OCI-LY1 (cell line): ENCODE measurements at regions not wholly inside any gene's neighbourhood (a gene's known extent, or its start where the extent isn't known, plus 50 kb on each side); places are given as distances from the start of the nearest gene placed in this dataset.

Source experiments
- H2AFZ ChIP-seq: fragments of 200-600 bp; sonication (generic), shearing (Covaris generic); 2 replicates; pipeline ENCODE4 v1.6.0; 2014; ENCODE audit warnings: antibody characterized with exemption, mild to moderate bottlenecking, low read length
- H3F3A ChIP-seq: fragments of 200-600 bp; sonication (generic), shearing (Covaris generic); 2 replicates; pipeline ENCODE4 v1.6.0; 2014; ENCODE audit warnings: mild to moderate bottlenecking, antibody characterized with exemption, low read length, moderate library complexity; ENCODE audit not compliant: insufficient read depth
- H3K27ac ChIP-seq: fragments of 200-600 bp; sonication (generic); 2 replicates; pipeline ENCODE4 v1.5.1; 2014; ENCODE audit warnings: low read length, mixed run types, mild to moderate bottlenecking, low read depth; ENCODE audit not compliant: poor library complexity, severe bottlenecking
- H3K27me3 ChIP-seq: fragments of 200-600 bp; sonication (generic); 2 replicates; pipeline ENCODE4 v1.6.0; 2014; ENCODE audit warnings: antibody characterized with exemption, mild to moderate bottlenecking, low read length, moderate library complexity; ENCODE audit not compliant: insufficient read depth
- H3K36me3 ChIP-seq: fragments of 200-600 bp; sonication (generic); 2 replicates; pipeline ENCODE4 v1.6.1; 2014; ENCODE audit warnings: mild to moderate bottlenecking, antibody characterized with exemption, low read length, moderate library complexity, mixed read lengths; ENCODE audit not compliant: insufficient read depth
- H3K4me1 ChIP-seq: fragments of 200-600 bp; sonication (generic); 2 replicates; pipeline ENCODE4 v1.5.1; 2014; ENCODE audit warnings: mild to moderate bottlenecking, low read length, moderate library complexity; ENCODE audit not compliant: insufficient read depth, severe bottlenecking
- H3K4me2 ChIP-seq: fragments of 200-600 bp; sonication (generic), shearing (Covaris generic); 2 replicates; pipeline ENCODE4 v1.6.1; 2014; ENCODE audit warnings: low read length
- H3K4me3 ChIP-seq: fragments of 200-600 bp; sonication (generic); 2 replicates; pipeline ENCODE4 v1.5.1; 2014; ENCODE audit warnings: low read length, low read depth, mild to moderate bottlenecking, mixed read lengths; ENCODE audit not compliant: poor library complexity, severe bottlenecking
- H3K79me2 ChIP-seq: fragments of 200-600 bp; shearing (Covaris generic); 2 replicates; pipeline ENCODE4 v1.6.1; 2016; ENCODE audit warnings: mixed run types, low read length, mixed read lengths; ENCODE audit not compliant: insufficient read depth
- H3K9ac ChIP-seq: fragments of 200-600 bp; sonication (generic), shearing (Covaris generic); 2 replicates; pipeline ENCODE4 v1.6.1; 2014; ENCODE audit warnings: mild to moderate bottlenecking, low read length, mixed read lengths
- H3K9me2 ChIP-seq: fragments of 200-600 bp; sonication (generic), shearing (Covaris generic); 2 replicates; pipeline ENCODE4 v1.6.1; 2014; ENCODE audit warnings: low read depth, mild to moderate bottlenecking, low read length, mixed read lengths
- H3K9me3 ChIP-seq: fragments of 200-600 bp; shearing (Covaris generic); 2 replicates; pipeline ENCODE4 v1.6.1; 2014; ENCODE audit warnings: low read length, mixed read lengths
- H4K20me1 ChIP-seq: fragments of 200-600 bp; sonication (generic), shearing (Covaris generic); 2 replicates; pipeline ENCODE4 v1.6.0; 2016; ENCODE audit warnings: mild to moderate bottlenecking, low read length; ENCODE audit not compliant: insufficient read depth
- CTCF ChIP-seq: fragments of 200-600 bp; sonication (generic), shearing (Covaris generic); IDR thresholded peaks from 2 replicates; pipeline ENCODE4 v1.5.1; 2017; ENCODE audit warnings: mild to moderate bottlenecking, antibody characterized with exemption, low read length, moderate library complexity, mixed read lengths
- EZH2 ChIP-seq: fragments of 200-600 bp; sonication (generic), shearing (Covaris generic); IDR thresholded peaks from 2 replicates; pipeline ENCODE4 v1.8.0; 2017; ENCODE audit warnings: borderline replicate concordance, mixed run types, mild to moderate bottlenecking, antibody characterized with exemption, low read length, moderate library complexity, mixed read lengths

- H3K9me3 ChIP-seq, result no peaks in the 10 kb centered on the region
- H3K36me3 ChIP-seq, result no peaks in the 10 kb centered on the region
- H3K27ac ChIP-seq, result no peak overlapping the region
- no peaks in the 10 kb centered on the region for H3K27me3 ChIP-seq
- H3K4me1 ChIP-seq, result no peaks in the 10 kb centered on the region
- H3K4me3 ChIP-seq, result no peak overlapping the region
- TF ChIP-seq EZH2 (no peak), CTCF (no peak)
- H3K79me2 ChIP-seq, result no peaks in the 10 kb centered on the region
- H4K20me1 ChIP-seq, result no peaks in the 10 kb centered on the region
- no peak overlapping the region for H3K4me2 ChIP-seq
- no peak overlapping the region for H2AFZ ChIP-seq
- no peaks in the 10 kb centered on the region for H3F3A ChIP-seq
- no peak overlapping the region for H3K9ac ChIP-seq
- H3K9me2 ChIP-seq, result no peaks in the 10 kb centered on the region
Measured at GRCh38 chr1:186578325-186579016, 101.8 kb downstream of the PTGS2 start.

GRCh38 chr1:186577633-186578032, 102.6 kb downstream of the PTGS2 start:
- Histone ChIP-seq H3K79me2 (no peaks in the 10 kb centered on the region), H3K4me1 (no peaks in the 10 kb centered on the region), H3K36me3 (no peaks in the 10 kb centered on the region), H3K27ac (no peak overlapping the region), H3K27me3 (no peaks in the 10 kb centered on the region), H2AFZ (no peak overlapping the region), H4K20me1 (no peaks in the 10 kb centered on the region), H3K4me2 (no peak overlapping the region), H3K4me3 (no peak overlapping the region), H3K9me3 (no peaks in the 10 kb centered on the region), H3F3A (no peaks in the 10 kb centered on the region), H3K9ac (no peak overlapping the region), H3K9me2 (no peaks in the 10 kb centered on the region)
- no peak for TF ChIP-seq EZH2
- no peak for TF ChIP-seq CTCF

DNA sequence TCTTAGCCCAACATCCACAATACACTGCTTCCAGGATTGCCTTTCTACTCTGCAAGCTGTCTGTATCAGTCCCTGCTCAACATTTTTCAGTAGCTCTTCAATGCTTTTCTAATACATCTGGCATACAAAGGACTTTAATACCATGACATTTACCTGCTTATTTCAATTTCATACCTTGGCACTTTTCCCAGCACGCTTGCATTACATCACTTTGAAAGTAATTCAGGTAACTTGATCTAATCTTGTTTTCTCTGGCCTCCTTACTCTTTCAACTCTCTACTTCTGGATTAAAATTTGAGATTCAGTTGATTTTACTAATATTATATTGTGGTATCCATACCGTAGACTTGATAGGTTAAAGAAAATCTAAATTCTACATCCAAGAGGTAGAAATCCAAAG, 103.0 kb downstream of the PTGS2 start:
- no peaks in the 10 kb centered on the region for H3K36me3 ChIP-seq
- no peaks in the 10 kb centered on the region for H4K20me1 ChIP-seq
- no peak overlapping the region for H3K27ac ChIP-seq
- no peaks in the 10 kb centered on the region for H3K9me2 ChIP-seq
- no peak overlapping the region for H2AFZ ChIP-seq
- H3K27me3 ChIP-seq, result no peaks in the 10 kb centered on the region
- no peak overlapping the region for H3K4me2 ChIP-seq
- H3K4me3 ChIP-seq, result no peak overlapping the region
- no peaks in the 10 kb centered on the region for H3K79me2 ChIP-seq
- no peak overlapping the region for H3K9ac ChIP-seq
- TF ChIP-seq EZH2 (no peak), CTCF (no peak)
- no peaks in the 10 kb centered on the region for H3K9me3 ChIP-seq
- no peaks in the 10 kb centered on the region for H3K4me1 ChIP-seq
- H3F3A ChIP-seq, result no peaks in the 10 kb centered on the region
